GM19468 (cell line): ENCODE measurements at regions not wholly inside any gene's neighbourhood (a gene's known extent, or its start where the extent isn't known, plus 50 kb on each side); places are given as distances from the start of the nearest gene placed in this dataset.

ENCODE experiments used
- ATAC-seq: cut with Tn5 transposase; IDR thresholded peaks from one replicate; pipeline ENCODE4 v1.9.1; 2021; ENCODE audit warnings: mild to moderate bottlenecking, moderate library complexity, moderate number of reproducible peaks; ENCODE audit not compliant: unreplicated experiment; ENCODE audit errors: extremely low read depth

- ATAC-seq, result no peak
Measured at GRCh38 chr17:33469421-33469820, 176.3 kb upstream of the ASIC2 start.

- ATAC-seq, result no peak
Measured at GRCh38 chr17:33469911-33470310, 176.8 kb upstream of the ASIC2 start.

- no peak for ATAC-seq
Measured at GRCh38 chr17:33473061-33473460, 180.0 kb upstream of the ASIC2 start.

- no peak for ATAC-seq
Measured at GRCh38 chr17:33474789-33475188, 181.7 kb upstream of the ASIC2 start.

DNA sequence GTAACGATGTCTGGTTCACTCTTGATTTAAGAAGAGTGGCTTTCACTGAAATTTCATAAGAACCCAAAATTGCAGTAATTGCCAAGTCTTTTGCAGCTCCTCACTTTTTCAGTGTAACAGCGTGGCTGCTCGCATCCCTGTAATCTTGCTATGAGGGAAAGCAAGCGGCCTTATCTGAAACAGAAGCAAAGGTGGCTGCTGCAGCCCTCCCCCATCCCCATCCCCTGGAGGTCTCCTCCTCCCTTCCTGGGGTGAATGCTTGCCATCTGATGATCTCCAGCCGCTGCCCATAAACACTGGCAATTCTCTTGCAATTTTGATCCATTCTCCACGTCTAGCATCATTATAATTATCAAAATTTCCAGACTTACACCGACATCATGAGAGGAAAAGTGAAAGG, 182.5 kb upstream of the ASIC2 start:
- ATAC-seq, result no peak

GRCh38 chr17:33481652-33482051, 188.6 kb upstream of the ASIC2 start:
- no peak for ATAC-seq

- no peak for ATAC-seq
Measured at GRCh38 chr17:33482636-33483035, 189.5 kb upstream of the ASIC2 start.

- ATAC-seq, result no peak
Measured at GRCh38 chr17:33484559-33484958, 191.5 kb upstream of the ASIC2 start.

DNA sequence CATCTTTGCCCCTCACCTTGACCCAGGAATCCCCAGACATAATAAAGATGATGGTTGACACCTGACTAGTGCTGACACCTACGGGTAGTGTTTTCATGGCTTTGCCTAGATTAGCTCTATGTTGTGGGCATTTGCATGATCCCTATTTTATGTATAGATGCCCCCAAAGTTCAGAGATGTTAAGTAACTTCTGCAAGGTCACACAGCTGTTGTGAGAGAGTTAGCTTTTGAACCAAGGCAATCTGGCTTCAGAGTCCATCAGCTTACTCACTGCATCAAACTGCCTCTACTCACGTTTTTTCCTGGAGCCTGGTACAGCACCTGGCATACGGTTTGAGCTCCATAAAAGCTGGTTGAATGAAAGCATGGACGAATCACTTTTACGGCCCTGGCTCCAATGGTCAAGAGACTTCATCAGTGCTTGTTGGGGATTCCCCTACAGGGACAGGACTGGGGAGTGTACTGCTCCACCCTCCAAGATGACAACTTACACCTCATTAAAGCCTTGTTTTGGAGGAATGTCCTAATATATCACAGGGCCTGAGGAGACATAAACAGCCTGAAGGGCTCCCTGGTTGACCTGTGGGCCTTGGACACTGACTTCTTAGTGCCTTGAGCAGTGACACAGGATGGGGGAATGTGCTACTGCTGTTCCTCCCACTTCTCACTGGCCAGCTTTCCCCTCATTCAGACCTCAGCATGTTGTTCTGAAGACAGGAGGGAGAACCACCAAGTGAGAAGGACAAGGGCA, 193.2 kb upstream of the ASIC2 start:
- ATAC-seq, result no peak

- no peak for ATAC-seq
Measured at GRCh38 chr17:33487187-33487879, 194.2 kb upstream of the ASIC2 start.

GRCh38 chr17:33491871-33492481, 198.9 kb upstream of the ASIC2 start:
- no peak for ATAC-seq

DNA sequence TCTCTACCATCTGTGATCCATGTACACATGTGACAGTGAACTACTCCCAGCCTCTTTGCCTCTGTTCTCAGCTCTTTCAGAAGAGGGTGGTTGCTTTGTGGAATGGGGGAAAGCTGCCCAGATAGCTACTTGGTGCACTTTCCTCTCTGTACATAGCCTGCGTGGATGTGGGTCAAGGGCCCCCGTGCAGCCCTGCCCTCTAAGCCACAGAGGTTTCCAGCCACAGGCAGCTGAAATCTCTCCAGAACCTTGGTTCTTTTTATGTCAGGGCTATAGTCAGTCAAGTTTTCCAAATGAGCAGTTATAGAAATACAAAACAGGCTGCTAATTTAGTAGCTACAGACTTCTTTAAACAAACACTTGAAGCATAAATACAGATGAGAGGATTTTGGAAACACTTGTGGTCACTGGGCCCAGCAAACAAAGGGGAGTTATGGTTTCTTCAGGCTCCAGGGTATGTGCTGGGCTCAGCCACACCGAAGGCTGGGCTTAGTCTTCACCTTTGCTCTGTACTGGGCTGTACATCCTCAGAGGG, 199.7 kb upstream of the ASIC2 start:
- no peak for ATAC-seq

- ATAC-seq, result no peak
Measured at GRCh38 chr17:33493566-33493965, 200.5 kb upstream of the ASIC2 start.

GRCh38 chr17:33494151-33494550, 201.1 kb upstream of the ASIC2 start:
- no peak for ATAC-seq

GRCh38 chr17:33497623-33498022, 204.5 kb upstream of the ASIC2 start:
- ATAC-seq, result no peak

DNA sequence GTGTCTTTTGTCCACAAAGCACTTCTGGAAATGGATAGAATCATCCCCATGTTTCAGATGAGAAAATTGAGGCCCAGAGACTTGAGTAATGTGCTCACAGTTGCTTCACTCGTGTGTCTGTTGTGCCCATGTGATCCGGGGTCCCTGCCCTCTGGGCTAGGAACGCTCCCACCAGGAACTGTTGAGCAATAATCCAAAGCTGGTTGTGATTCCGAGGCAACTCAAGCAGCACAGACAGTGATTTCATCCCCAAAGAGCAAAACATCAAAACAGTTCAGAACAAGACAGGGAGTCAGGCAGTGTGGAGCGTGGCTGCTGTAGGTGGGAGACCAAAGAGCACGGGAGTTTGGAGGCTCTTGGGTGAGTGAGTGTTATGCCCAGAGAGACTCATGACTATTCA, 205.0 kb upstream of the ASIC2 start:
- ATAC-seq, result no peak

DNA sequence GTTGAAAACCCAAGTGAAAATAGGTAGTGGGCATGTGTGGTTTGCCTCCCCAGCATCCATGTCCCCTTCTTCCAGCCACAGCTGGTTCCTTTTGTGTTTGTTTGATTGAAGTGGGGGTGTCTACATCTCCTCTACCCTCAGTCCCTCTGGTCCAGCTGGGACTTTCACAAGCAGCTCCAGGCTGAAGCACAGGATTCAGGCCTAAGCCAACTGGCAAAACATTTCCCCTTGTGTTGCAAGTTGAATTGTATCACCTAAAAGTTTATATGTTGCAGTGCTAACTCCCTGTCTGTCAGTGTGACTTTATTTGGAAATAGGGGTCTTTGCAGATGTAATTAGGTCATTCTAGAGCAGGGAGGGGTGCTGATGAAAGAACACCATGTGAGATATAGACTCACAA, 205.9 kb upstream of the ASIC2 start:
- no peak for ATAC-seq

DNA sequence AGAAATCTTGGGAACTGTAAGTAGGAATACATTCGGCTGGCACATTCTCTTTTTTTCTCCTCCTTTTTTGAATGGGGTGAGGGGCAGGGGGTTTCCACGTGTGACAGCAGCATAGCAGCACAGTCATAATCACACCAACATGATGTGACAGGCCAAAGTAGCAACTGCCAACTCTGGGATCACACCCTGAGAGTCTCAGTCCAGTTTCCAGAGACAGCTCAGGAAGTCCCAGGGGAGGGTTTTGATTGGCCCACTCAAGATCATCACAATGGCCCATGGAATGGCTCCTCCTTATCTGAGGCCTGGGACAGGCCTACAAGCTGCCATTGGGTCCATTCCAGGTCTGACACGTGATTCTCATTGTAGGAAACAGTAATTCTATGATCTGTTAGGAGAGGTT, 207.1 kb upstream of the ASIC2 start:
- no peak for ATAC-seq

- ATAC-seq, result no peak
Measured at GRCh38 chr17:33501185-33501584, 208.1 kb upstream of the ASIC2 start.

DNA sequence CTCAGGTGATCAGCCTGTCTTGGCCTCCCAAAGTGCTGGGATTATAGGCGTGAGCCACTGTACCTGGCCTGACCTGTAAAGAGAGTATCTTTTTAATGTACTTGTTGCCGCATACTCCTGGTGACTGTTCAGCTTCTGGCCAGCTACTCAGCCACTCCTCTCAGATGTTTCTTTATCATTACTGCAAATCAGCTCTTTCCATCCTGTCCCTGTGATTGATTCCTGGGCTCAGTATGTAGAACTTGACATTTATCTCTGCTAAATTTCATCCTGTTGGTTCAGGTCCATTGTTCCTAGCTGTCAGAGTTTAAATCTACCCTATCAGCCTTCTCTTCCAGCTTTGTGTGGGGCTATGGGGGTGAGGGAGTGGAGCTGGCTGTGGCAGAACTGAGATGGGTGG, 211.5 kb upstream of the ASIC2 start:
- no peak for ATAC-seq
